GM12878 (cell line): ENCODE measurements at regions not wholly inside any gene's neighbourhood (a gene's known extent, or its start where the extent isn't known, plus 50 kb on each side); places are given as distances from the start of the nearest gene placed in this dataset.

Experiments
- ATAC-seq: fragments of 200-7000 bp; cut with Tn5 transposase; 3 replicates; pipeline ENCODE4 v1.9.1; 2020; ENCODE audit warnings: mild to moderate bottlenecking, moderate library complexity
- BruUV-seq: library from RNA; stranded (reverse); fragments of 400-500 nt; replicated peaks from 2 replicates; lab custom pipeline; 2021; lab: Mats Ljungman, UMichigan
- CTCF ChIA-PET: fragments of 300-600 bp; sonication (Branson Sonifier 250); formaldehyde crosslinking; extraction: SDS; loops from one replicate; lab custom pipeline; 2021; ENCODE audit warnings: inconsistent platforms; lab: Yijun Ruan, JAX
- POLR2A ChIA-PET: fragments of 350-600 bp; formaldehyde crosslinking; extraction: SDS; loops from one replicate; lab custom pipeline; 2021; ENCODE audit warnings: inconsistent platforms; lab: Charles Lee
- RAD21 ChIA-PET: fragments of 300-600 bp; sonication (Branson Sonifier 250); formaldehyde crosslinking; loops from one replicate; lab custom pipeline; 2023; ENCODE audit warnings: antibody characterized with exemption; ENCODE audit not compliant: unreplicated experiment; lab: Charles Lee
- SMC1A ChIA-PET: fragments of 300-600 bp; sonication (Branson Sonifier 250); formaldehyde crosslinking; loops from one replicate; lab custom pipeline; 2023; ENCODE audit not compliant: unreplicated experiment, uncharacterized antibody; lab: Charles Lee
- DNase-seq: peaks from one replicate; pipeline ENCODE4 v3.0.0-alpha.2; 2011; ENCODE audit warnings: low read depth, low spot score
- FAIRE-seq: peaks from 3 replicates; lab custom pipeline; 2011; peaks lifted over from hg19 to GRCh38; lab: Jason Lieb, UNC
- H2AFZ ChIP-seq: 2 replicates; pipeline ENCODE4 v1.6.0; 2011; ENCODE audit warnings: low read depth, low read length, control low read depth; ENCODE audit not compliant: control insufficient read depth
- H3K27ac ChIP-seq: 2 replicates; pipeline ENCODE4 v1.5.1; 2011; ENCODE audit warnings: control low read depth; ENCODE audit not compliant: control insufficient read depth, insufficient read depth
- H3K27me3 ChIP-seq, 2 experiments: replicated peaks in 1 of 2; 2 replicates each; pipeline versions ENCODE4 v1.6.0 to v1.6.1; 2011; ENCODE audit warnings: low read length in 1 of 2; ENCODE audit not compliant: control insufficient read depth in 2 of 2, insufficient read depth in 2 of 2
- H3K36me3 ChIP-seq, 2 experiments: 2 replicates each; pipeline ENCODE4 v1.5.1; 2011; ENCODE audit warnings: low read length in 1 of 2; ENCODE audit not compliant: control insufficient read depth in 2 of 2, insufficient read depth in 2 of 2
- H3K4me1 ChIP-seq: 2 replicates; pipeline ENCODE4 v1.6.1; 2011; ENCODE audit warnings: mild to moderate bottlenecking, low read length, moderate library complexity, mixed read lengths; ENCODE audit not compliant: control insufficient read depth, insufficient read depth
- H3K4me2 ChIP-seq: 2 replicates; pipeline ENCODE4 v1.6.0; 2011; ENCODE audit warnings: control low read depth; ENCODE audit not compliant: control insufficient read depth, insufficient read depth
- H3K4me3 ChIP-seq: fragments of 200-600 bp; sonication (generic); 2 replicates; pipeline ENCODE4 v1.5.1; 2016
- H3K79me2 ChIP-seq: 2 replicates; pipeline ENCODE4 v1.6.0; 2011; ENCODE audit warnings: low read length; ENCODE audit not compliant: control insufficient read depth, insufficient read depth
- H3K9ac ChIP-seq: 2 replicates; pipeline ENCODE4 v1.8.0; 2011; ENCODE audit warnings: low read length, control low read depth, mixed read lengths; ENCODE audit not compliant: control insufficient read depth, insufficient read depth
- H3K9me3 ChIP-seq: replicated peaks from 3 replicates; pipeline ENCODE4 v1.5.1; 2011; ENCODE audit warnings: mild to moderate bottlenecking, low read length; ENCODE audit not compliant: control insufficient read depth, insufficient read depth
- H4K20me1 ChIP-seq: 2 replicates; pipeline ENCODE4 v1.6.0; 2011; ENCODE audit not compliant: control insufficient read depth, insufficient read depth
- EP300 ChIP-seq, 2 experiments: fragments of 150-350 bp in 1 of 2; IDR thresholded peaks; 2 replicates each; pipeline ENCODE4 v1.6.1; 2011 to 2012; ENCODE audit warnings: low read depth in 2 of 2, low read length in 2 of 2, borderline replicate concordance in 1 of 2, improper control_type of control experiment in 1 of 2, inconsistent platforms in 1 of 2; ENCODE audit not compliant: control insufficient read depth in 1 of 2
- FOS ChIP-seq: IDR thresholded peaks from 3 replicates; pipeline ENCODE4 v1.6.1; 2011; ENCODE audit warnings: borderline replicate concordance; ENCODE audit not compliant: insufficient read length; ENCODE audit errors: extremely low read depth
- GABPA ChIP-seq: IDR thresholded peaks from 2 replicates; pipeline ENCODE4 v1.6.1; 2014; ENCODE audit warnings: antibody characterized with exemption, low read depth, mild to moderate bottlenecking, inconsistent platforms
- IKZF1 ChIP-seq: fragments of 450-650 bp; conservative IDR thresholded peaks from 2 replicates; pipeline ENCODE4 v1.6.1; 2017; ENCODE audit warnings: antibody characterized with exemption, mild to moderate bottlenecking
- JUND ChIP-seq: IDR thresholded peaks from 2 replicates; pipeline ENCODE4 v1.6.1; 2012; ENCODE audit warnings: low read depth, mild to moderate bottlenecking, low read length, improper control_type of control experiment, moderate library complexity
- PAX8 ChIP-seq: fragments of 450-650 bp; IDR thresholded peaks from 2 replicates; pipeline ENCODE4 v1.6.1; 2017; ENCODE audit warnings: mild to moderate bottlenecking, moderate library complexity
- RAD21 ChIP-seq: IDR thresholded peaks from 2 replicates; pipeline ENCODE4 v1.6.1; 2011; ENCODE audit warnings: mild to moderate bottlenecking, low read depth, low read length, moderate library complexity; ENCODE audit not compliant: insufficient read depth
- RB1 ChIP-seq: fragments of 450-650 bp; formaldehyde crosslinking; IDR thresholded peaks from 2 replicates; pipeline ENCODE4 v1.6.1; 2017; ENCODE audit warnings: mild to moderate bottlenecking, borderline replicate concordance
- RCOR1 ChIP-seq: conservative IDR thresholded peaks from 2 replicates; pipeline ENCODE4 v1.6.1; 2012; ENCODE audit warnings: low read depth, low read length, improper control_type of control experiment
- RELA ChIP-seq: fragments of 450-650 bp; IDR thresholded peaks from 2 replicates; pipeline ENCODE4 v1.8.0; 2014; ENCODE audit warnings: borderline replicate concordance; ENCODE audit not compliant: partially characterized antibody
- SIN3A ChIP-seq: IDR thresholded peaks from 2 replicates; pipeline ENCODE4 v1.6.1; 2012; ENCODE audit warnings: low read depth, low read length, improper control_type of control experiment
- SUPT20H ChIP-seq: IDR thresholded peaks from 2 replicates; pipeline ENCODE4 v1.6.1; 2011; ENCODE audit warnings: low read depth, mild to moderate bottlenecking, low read length, moderate library complexity, borderline replicate concordance; ENCODE audit not compliant: control insufficient read depth
- YY1 ChIP-seq: IDR thresholded peaks from 2 replicates; pipeline ENCODE4 v1.6.1; 2011; ENCODE audit warnings: low read depth, mild to moderate bottlenecking, low read length
- WGBS: methylation state at CpG from one replicate; pipeline ENCODE4 v1.1.6; 2016; ENCODE audit warnings: low lambda C conversion rate; ENCODE audit not compliant: insufficient replicate concordance, insufficient coverage; ENCODE audit errors: missing lambda C conversion rate; 5-methylcytosine and 5-hydroxymethylcytosine counted together
- in situ Hi-C: fragments of 300-500 bp; cut with MboI; formaldehyde crosslinking; loops from 9 replicates; pipeline ENCODE4 v1.14.3; 2018; ENCODE audit warnings: mixed read lengths
- intact Hi-C: fragments of 100-400 bp; cut with micrococcal nuclease; formaldehyde crosslinking; loops from one replicate; pipeline ENCODE4 v1.14.2; 2022; ENCODE audit not compliant: unreplicated experiment
- TF ChIP-seq, protein P1 (sequence below): fragments of 450-650 bp; IDR thresholded peaks from 2 replicates; pipeline ENCODE4 v1.6.1; 2017; ENCODE audit warnings: mild to moderate bottlenecking, low read depth, inconsistent platforms; ENCODE audit not compliant: poor library complexity, severe bottlenecking
- TF ChIP-seq, protein P2 (sequence below): fragments of 150-350 bp; IDR thresholded peaks from 2 replicates; pipeline ENCODE4 v1.6.1; 2016; ENCODE audit warnings: low read depth, low read length
- TF ChIP-seq, protein P3 (sequence below): IDR thresholded peaks from 2 replicates; pipeline ENCODE4 v1.6.1; 2012; ENCODE audit warnings: low read depth, low read length, improper control_type of control experiment

DNA sequence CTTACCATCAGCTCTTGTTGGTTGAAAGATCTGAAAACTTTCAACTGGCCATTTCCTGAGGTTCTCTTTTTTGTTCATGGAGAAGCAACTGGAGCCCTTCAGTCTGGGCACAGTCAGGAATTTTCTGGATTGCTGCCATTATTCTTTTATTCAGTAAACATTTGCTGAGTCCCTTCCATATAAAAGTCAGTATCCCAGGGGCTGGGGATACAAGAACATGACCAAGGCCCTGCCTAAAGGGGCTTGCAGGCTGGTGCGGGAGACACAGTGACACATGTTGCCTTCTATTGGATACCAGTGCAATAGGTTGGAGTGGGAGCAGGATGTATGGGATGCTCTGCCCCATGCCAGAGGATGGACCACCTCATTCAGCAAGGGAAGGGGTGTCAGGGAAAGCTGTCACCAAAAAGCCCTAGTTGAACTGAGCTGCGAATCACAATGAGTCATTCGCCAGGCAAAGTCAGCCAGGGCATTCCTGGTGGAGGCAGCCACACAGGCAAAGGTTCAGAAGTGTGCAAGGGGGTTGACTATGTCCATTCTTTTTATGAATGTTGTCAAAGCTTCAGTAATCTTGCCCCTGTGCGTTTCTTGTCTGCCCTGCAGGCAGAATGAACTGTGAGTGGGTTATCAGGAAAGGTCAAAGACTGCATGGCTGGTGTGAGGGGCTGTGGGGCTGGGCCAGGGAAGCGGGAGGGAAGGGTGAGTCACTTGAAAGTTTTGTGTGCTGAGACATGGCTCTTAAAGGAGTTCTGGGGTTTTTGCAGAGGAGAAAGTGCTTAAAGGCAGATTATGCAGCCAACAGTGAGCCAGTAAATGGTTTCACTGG is 395.9 kb downstream of the KCNRG start (continued):
- TF ChIP-seq RCOR1 = no peak
- TF ChIP-seq YY1 = no peak

DNA sequence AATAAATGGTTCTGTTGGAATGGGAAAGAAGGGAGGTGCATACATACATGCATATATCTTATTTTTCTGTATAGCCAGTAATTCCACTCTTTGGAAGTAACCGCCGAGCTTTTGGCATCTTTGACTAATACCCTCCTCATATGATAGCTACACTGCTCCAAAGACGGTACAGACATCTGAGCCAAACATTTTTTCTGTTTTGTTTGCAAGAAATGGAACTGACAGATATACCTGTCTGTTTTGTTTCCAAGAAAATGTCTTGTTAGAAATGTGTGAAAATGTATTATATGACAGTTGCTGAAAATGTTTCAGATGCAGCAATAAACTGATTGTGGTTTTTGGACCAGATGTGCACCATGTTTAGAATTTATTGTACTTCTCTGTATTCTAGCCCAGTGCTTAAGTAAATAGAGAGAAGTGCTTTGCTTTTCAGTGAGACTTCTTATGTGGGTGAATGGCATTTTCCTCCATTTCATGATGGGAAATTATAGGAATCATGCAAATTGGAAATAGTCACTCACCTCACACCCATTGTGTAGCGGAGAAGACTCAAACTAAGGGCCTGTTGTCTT is 396.9 kb downstream of the KCNRG start:
- Histone ChIP-seq H3K4me2 (no peak overlapping the region), H3K27ac (no peak overlapping the region), H3K9ac (no peak overlapping the region), H3K36me3 (no peaks in the 10 kb centered on the region), H3K27me3 (peaks cover 0 to 6% of the 10 kb centered on the region in 2 experiments; a peak in 1 of 4 replicates), H2AFZ (no peak overlapping the region), H3K4me1 (no peaks in the 10 kb centered on the region), H3K79me2 (no peaks in the 10 kb centered on the region), H4K20me1 (no peaks in the 10 kb centered on the region), H3K4me3 (no peak overlapping the region), H3K9me3 (no peaks in the 10 kb centered on the region)
- ChIA-PET SMC1A (no interaction called here), RAD21 (no interaction called here), CTCF (no interaction called here), POLR2A (no interaction called here)
- in situ Hi-C loops = no loop called here
- no peak for FAIRE-seq
- ATAC-seq = no peak
- no TSS peak for BruUV-seq
- WGBS = 48% methylated on average over 4 of the region's 4 CpGs
- DNase-seq = no peak
- intact Hi-C loops = no loop called here
- no peak for TF ChIP-seq SUPT20H
- TF ChIP-seq JUND = no peak
- no peak for TF ChIP-seq GABPA
- no peak for TF ChIP-seq RAD21
- TF ChIP-seq, protein P1, sequence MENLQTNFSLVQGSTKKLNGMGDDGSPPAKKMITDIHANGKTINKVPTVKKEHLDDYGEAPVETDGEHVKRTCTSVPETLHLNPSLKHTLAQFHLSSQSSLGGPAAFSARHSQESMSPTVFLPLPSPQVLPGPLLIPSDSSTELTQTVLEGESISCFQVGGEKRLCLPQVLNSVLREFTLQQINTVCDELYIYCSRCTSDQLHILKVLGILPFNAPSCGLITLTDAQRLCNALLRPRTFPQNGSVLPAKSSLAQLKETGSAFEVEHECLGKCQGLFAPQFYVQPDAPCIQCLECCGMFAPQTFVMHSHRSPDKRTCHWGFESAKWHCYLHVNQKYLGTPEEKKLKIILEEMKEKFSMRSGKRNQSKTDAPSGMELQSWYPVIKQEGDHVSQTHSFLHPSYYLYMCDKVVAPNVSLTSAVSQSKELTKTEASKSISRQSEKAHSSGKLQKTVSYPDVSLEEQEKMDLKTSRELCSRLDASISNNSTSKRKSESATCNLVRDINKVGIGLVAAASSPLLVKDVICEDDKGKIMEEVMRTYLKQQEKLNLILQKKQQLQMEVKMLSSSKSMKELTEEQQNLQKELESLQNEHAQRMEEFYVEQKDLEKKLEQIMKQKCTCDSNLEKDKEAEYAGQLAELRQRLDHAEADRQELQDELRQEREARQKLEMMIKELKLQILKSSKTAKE = no peak
- TF ChIP-seq PAX8 = no peak
- TF ChIP-seq EP300 (IDR thresholded peaks at IDR 0.05; ENCODE audit: borderline replicate concordance in 1 of 2, control insufficient read depth in 1 of 2, low read depth in 2 of 2, low read length in 2 of 2) = no peak
- TF ChIP-seq, protein P2, sequence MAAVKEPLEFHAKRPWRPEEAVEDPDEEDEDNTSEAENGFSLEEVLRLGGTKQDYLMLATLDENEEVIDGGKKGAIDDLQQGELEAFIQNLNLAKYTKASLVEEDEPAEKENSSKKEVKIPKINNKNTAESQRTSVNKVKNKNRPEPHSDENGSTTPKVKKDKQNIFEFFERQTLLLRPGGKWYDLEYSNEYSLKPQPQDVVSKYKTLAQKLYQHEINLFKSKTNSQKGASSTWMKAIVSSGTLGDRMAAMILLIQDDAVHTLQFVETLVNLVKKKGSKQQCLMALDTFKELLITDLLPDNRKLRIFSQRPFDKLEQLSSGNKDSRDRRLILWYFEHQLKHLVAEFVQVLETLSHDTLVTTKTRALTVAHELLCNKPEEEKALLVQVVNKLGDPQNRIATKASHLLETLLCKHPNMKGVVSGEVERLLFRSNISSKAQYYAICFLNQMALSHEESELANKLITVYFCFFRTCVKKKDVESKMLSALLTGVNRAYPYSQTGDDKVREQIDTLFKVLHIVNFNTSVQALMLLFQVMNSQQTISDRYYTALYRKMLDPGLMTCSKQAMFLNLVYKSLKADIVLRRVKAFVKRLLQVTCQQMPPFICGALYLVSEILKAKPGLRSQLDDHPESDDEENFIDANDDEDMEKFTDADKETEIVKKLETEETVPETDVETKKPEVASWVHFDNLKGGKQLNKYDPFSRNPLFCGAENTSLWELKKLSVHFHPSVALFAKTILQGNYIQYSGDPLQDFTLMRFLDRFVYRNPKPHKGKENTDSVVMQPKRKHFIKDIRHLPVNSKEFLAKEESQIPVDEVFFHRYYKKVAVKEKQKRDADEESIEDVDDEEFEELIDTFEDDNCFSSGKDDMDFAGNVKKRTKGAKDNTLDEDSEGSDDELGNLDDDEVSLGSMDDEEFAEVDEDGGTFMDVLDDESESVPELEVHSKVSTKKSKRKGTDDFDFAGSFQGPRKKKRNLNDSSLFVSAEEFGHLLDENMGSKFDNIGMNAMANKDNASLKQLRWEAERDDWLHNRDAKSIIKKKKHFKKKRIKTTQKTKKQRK = no peak
- no peak for TF ChIP-seq RB1
- no peak for TF ChIP-seq SIN3A
- TF ChIP-seq IKZF1 = no peak
- TF ChIP-seq, protein P3, sequence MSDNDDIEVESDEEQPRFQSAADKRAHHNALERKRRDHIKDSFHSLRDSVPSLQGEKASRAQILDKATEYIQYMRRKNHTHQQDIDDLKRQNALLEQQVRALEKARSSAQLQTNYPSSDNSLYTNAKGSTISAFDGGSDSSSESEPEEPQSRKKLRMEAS = no peak
- TF ChIP-seq RELA = no peak
- TF ChIP-seq FOS = no peak
